GM12878 (cell line): ENCODE measurements at regions not wholly inside any gene's neighbourhood (a gene's known extent, or its start where the extent isn't known, plus 50 kb on each side); places are given as distances from the start of the nearest gene placed in this dataset.

Experiments used
- EP300 ChIP-seq, 2 experiments: fragments of 150-350 bp in 1 of 2; IDR thresholded peaks; 2 replicates each; pipeline ENCODE4 v1.6.1; 2011 to 2012; ENCODE audit warnings: low read depth in 2 of 2, low read length in 2 of 2, borderline replicate concordance in 1 of 2, improper control_type of control experiment in 1 of 2, inconsistent platforms in 1 of 2; ENCODE audit not compliant: control insufficient read depth in 1 of 2
- ESRRA ChIP-seq: IDR thresholded peaks from 2 replicates; pipeline ENCODE4 v1.6.1; 2012; ENCODE audit warnings: mild to moderate bottlenecking, low read length, improper control_type of control experiment
- EZH2 ChIP-seq: IDR thresholded peaks from 2 replicates; pipeline ENCODE4 v1.6.1; 2012; ENCODE audit warnings: low read depth, mild to moderate bottlenecking, control low read depth, inconsistent platforms, low read length, borderline replicate concordance; ENCODE audit not compliant: control insufficient read depth
- RFX5 ChIP-seq: IDR thresholded peaks from 2 replicates; pipeline ENCODE4 v1.6.1; 2011; ENCODE audit warnings: low read depth, low read length, improper control_type of control experiment
- YBX1 ChIP-seq: fragments of 450-650 bp; IDR thresholded peaks from 2 replicates; pipeline ENCODE4 v1.6.1; 2016; ENCODE audit warnings: antibody characterized with exemption
- TF ChIP-seq, protein P1 (sequence below), 3 experiments: IDR thresholded peaks in 2 of 3; conservative IDR thresholded peaks in 1 of 3; 2 replicates each; pipeline ENCODE4 v1.5.1; 2011; ENCODE audit warnings: low read depth in 3 of 3, low read length in 3 of 3, mild to moderate bottlenecking in 3 of 3, control low read depth in 2 of 3, moderate library complexity in 2 of 3, inconsistent platforms in 1 of 3, mixed read lengths in 1 of 3; ENCODE audit not compliant: control insufficient read depth in 2 of 3, insufficient read depth in 1 of 3; ENCODE audit errors: extremely low read depth in 1 of 3

DNA sequence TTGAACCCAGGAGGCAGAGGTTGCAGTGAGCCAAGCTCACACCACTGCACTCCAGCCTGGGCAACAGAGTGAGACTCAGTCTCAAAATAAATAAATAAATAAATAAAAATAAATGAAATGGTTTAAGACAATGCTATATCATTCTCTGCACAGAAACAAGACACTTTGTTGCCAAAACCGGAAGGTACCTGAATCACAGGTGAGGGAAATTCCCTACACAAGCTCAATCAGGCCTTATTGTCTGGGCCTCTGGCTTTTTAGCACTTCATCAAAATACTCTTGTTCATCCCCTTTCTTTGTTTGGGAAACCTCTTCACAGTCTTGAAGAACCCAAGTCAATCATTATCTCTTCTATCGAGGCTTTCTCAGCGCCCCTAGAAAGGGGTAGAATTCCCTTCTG is 166.1 kb upstream of the NPSR1 start:
- TF ChIP-seq, protein P1, sequence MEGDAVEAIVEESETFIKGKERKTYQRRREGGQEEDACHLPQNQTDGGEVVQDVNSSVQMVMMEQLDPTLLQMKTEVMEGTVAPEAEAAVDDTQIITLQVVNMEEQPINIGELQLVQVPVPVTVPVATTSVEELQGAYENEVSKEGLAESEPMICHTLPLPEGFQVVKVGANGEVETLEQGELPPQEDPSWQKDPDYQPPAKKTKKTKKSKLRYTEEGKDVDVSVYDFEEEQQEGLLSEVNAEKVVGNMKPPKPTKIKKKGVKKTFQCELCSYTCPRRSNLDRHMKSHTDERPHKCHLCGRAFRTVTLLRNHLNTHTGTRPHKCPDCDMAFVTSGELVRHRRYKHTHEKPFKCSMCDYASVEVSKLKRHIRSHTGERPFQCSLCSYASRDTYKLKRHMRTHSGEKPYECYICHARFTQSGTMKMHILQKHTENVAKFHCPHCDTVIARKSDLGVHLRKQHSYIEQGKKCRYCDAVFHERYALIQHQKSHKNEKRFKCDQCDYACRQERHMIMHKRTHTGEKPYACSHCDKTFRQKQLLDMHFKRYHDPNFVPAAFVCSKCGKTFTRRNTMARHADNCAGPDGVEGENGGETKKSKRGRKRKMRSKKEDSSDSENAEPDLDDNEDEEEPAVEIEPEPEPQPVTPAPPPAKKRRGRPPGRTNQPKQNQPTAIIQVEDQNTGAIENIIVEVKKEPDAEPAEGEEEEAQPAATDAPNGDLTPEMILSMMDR (IDR thresholded peaks at IDR 0.05 in 2 of 3, conservative IDR thresholded peaks at IDR 0.05 in 1 of 3; ENCODE audit: control insufficient read depth in 2 of 3, extremely low read depth in 1 of 3, insufficient read depth in 1 of 3, low read depth in 3 of 3, low read length in 3 of 3), result no peak
- TF ChIP-seq EP300 (IDR thresholded peaks at IDR 0.05; ENCODE audit: borderline replicate concordance in 1 of 2, control insufficient read depth in 1 of 2, low read depth in 2 of 2, low read length in 2 of 2) (no peak), YBX1 (no peak), RFX5 (no peak), ESRRA (no peak), EZH2 (no peak)
